PFSK-1 (cell line): ENCODE measurements at regions not wholly inside any gene's neighbourhood (a gene's known extent, or its start where the extent isn't known, plus 50 kb on each side); places are given as distances from the start of the nearest gene placed in this dataset.

Source experiments
- FOXP2 ChIP-seq: optimal IDR thresholded peaks from 2 replicates; pipeline ENCODE3; 2011; ENCODE audit warnings: borderline replicate concordance, control low read depth, inconsistent platforms; ENCODE audit not compliant: insufficient read depth; ENCODE audit errors: extremely low read length, extremely low read depth
- POLR2AphosphoS5 ChIP-seq: IDR thresholded peaks from 2 replicates; pipeline ENCODE4 v1.6.1; 2012; ENCODE audit warnings: low read depth, mild to moderate bottlenecking, control low read depth, low read length, moderate library complexity
- SIN3A ChIP-seq: IDR thresholded peaks from 2 replicates; pipeline ENCODE4 v1.6.1; 2012; ENCODE audit warnings: mild to moderate bottlenecking, low read length, moderate library complexity, borderline replicate concordance; ENCODE audit not compliant: insufficient read depth
- TAF1 ChIP-seq: IDR thresholded peaks from 2 replicates; pipeline ENCODE4 v1.6.1; 2012; ENCODE audit warnings: low read length, control low read depth, borderline replicate concordance; ENCODE audit not compliant: insufficient read depth
- TF ChIP-seq, protein P1 (sequence below), 2 experiments: IDR thresholded peaks; 2 replicates each; pipeline versions ENCODE4 v1.6.1 to v1.8.0; 2011 to 2012; ENCODE audit warnings: low read depth in 2 of 2, low read length in 2 of 2, control low read depth in 1 of 2, inconsistent platforms in 1 of 2, mild to moderate bottlenecking in 1 of 2, moderate library complexity in 1 of 2; ENCODE audit not compliant: insufficient read depth in 1 of 2

DNA sequence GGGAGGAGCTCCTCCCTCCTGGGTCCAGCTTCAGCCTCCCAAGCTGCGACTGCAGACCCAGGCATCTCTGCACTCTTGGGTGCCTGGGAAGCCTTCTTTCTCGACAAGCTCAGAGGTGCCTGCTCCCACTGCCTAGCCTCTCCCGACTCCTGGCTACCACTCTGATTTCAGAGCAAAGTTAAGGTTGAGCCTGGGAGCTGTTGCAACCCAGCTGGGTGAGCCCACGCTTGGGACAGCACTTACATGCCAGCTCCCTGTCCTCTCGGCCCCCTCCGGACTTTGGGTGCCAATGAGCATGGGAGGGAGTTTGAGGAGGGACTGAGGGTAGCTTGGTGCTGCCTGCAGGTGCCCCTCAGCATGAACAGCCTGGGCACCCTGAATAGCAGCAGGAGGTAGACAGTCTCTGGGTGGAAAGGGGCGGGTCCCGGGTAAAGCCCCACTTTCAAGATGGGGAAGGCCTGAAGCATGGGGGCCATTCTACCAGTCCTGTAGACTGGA, 1383.4 kb upstream of the PCDH20 start:
- TF ChIP-seq TAF1 = no peak
- TF ChIP-seq, protein P1, sequence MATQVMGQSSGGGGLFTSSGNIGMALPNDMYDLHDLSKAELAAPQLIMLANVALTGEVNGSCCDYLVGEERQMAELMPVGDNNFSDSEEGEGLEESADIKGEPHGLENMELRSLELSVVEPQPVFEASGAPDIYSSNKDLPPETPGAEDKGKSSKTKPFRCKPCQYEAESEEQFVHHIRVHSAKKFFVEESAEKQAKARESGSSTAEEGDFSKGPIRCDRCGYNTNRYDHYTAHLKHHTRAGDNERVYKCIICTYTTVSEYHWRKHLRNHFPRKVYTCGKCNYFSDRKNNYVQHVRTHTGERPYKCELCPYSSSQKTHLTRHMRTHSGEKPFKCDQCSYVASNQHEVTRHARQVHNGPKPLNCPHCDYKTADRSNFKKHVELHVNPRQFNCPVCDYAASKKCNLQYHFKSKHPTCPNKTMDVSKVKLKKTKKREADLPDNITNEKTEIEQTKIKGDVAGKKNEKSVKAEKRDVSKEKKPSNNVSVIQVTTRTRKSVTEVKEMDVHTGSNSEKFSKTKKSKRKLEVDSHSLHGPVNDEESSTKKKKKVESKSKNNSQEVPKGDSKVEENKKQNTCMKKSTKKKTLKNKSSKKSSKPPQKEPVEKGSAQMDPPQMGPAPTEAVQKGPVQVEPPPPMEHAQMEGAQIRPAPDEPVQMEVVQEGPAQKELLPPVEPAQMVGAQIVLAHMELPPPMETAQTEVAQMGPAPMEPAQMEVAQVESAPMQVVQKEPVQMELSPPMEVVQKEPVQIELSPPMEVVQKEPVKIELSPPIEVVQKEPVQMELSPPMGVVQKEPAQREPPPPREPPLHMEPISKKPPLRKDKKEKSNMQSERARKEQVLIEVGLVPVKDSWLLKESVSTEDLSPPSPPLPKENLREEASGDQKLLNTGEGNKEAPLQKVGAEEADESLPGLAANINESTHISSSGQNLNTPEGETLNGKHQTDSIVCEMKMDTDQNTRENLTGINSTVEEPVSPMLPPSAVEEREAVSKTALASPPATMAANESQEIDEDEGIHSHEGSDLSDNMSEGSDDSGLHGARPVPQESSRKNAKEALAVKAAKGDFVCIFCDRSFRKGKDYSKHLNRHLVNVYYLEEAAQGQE (IDR thresholded peaks at IDR 0.05; ENCODE audit: insufficient read depth in 1 of 2, low read depth in 2 of 2, low read length in 2 of 2) = no peak

DNA sequence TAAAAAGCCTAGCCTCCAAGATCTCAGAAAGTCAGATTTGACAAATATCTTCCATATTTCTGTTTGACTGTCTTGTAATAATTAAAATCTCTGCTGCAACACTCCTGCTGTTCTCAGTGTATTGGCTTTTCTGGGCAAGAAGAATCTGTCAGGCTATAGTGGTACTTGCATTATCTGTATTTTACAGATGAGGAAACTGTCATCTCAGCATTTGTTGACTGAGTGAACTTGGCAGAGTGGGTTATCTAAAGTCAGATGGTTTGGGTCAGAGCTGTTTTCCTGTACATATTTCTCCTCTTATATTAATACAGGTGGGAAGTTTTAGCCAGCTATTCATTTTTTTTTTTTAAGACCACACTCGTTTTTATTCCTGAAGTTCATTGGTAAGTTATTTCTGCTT, 1378.2 kb upstream of the PCDH20 start:
- TF ChIP-seq, protein P1 (IDR thresholded peaks at IDR 0.05; ENCODE audit: insufficient read depth in 1 of 2, low read depth in 2 of 2, low read length in 2 of 2) = no peak
- TF ChIP-seq POLR2AphosphoS5 (no peak), FOXP2 (no peak), SIN3A (no peak), TAF1 (no peak)

DNA sequence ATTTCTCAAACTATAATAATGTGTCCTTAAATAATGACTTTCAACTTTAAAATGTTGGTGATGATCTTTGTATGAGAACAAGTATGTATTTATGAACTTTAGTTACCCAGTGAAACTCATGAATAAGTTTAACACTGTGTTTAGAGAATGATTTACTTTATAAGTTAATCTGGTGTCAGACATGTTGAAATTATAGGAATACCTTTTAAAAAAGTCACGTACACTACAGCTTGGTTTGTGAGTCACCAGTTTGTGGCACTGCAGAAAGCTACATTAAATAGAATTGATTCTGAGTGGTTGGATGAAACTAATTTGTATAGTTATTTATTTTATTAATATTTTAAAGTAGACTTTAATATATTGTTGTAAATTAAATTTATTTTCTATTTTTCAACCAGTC, 1366.2 kb upstream of the PCDH20 start:
- TF ChIP-seq FOXP2 (no peak), SIN3A (no peak), POLR2AphosphoS5 (no peak), TAF1 (no peak)
- TF ChIP-seq, protein P1 (IDR thresholded peaks at IDR 0.05; ENCODE audit: insufficient read depth in 1 of 2, low read depth in 2 of 2, low read length in 2 of 2) = no peak

DNA sequence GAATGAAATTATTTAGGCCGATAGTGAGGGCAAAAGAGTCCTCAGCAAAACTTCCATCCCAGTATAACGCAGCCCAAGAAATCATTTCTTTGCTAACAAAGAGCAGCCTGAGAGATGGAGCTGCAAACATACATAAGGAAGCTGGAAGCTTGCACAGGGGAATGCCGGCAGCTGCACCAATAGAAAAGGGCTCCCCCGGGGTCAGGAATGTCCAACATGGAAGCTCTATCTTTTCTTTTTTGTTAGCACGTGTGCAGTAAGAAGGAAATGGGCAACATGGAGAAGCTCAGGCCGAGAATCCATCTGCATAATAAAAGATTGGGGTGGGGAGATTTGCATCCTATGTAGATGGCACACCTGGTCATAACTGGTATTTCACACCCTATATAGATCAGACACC, 1363.5 kb upstream of the PCDH20 start:
- TF ChIP-seq POLR2AphosphoS5 (no peak), FOXP2 (no peak), TAF1 (no peak), SIN3A (no peak)
- TF ChIP-seq, protein P1 (IDR thresholded peaks at IDR 0.05; ENCODE audit: insufficient read depth in 1 of 2, low read depth in 2 of 2, low read length in 2 of 2) = no peak

DNA sequence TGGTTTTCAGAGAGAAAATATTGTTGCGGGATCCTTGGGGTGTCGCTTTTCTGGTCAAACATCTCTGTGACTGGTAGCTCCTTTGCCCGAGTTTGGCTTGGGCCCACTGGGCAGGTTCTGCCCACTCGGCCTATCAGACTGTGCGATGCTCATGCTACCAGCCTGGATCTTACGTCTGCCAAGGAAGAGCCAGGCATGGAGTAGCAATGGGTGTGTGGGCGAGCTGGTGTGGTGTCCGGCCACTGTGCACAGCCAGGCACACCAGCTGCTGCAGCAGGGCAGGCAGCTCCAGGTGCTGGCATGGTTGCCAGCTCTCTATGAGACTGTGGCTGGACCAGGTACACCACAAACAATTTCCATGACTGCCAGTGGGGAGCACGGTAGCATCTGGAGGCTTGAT, 1351.8 kb upstream of the PCDH20 start:
- TF ChIP-seq SIN3A (no peak), TAF1 (no peak), FOXP2 (no peak), POLR2AphosphoS5 (no peak)
- TF ChIP-seq, protein P1 (IDR thresholded peaks at IDR 0.05; ENCODE audit: insufficient read depth in 1 of 2, low read depth in 2 of 2, low read length in 2 of 2) = no peak
